ENCODE measurements at regions not wholly inside any gene's neighbourhood (a gene's known extent, or its start where the extent isn't known, plus 50 kb on each side); places are given as distances from the start of the nearest gene placed in this dataset.

- TF ChIP-seq POLR2A (IDR thresholded peaks at IDR 0.05; ENCODE audit: low read depth, low read length), result no peak
- no peak for TF ChIP-seq POLR2AphosphoS5 (IDR thresholded peaks at IDR 0.05; ENCODE audit: low read depth, low read length)
- no peak for TF ChIP-seq TAF1 (IDR thresholded peaks at IDR 0.05; ENCODE audit: borderline replicate concordance, low read depth, low read length)
Measured at GRCh38 chr7:153247926-153248325, 488.4 kb downstream of the ACTR3B start.
